Tibial artery (tissue), 4 donors: ENCODE measurements at regions not wholly inside any gene's neighbourhood (a gene's known extent, or its start where the extent isn't known, plus 50 kb on each side); places are given as distances from the start of the nearest gene placed in this dataset.
"Not testable (repeated sequence)": the region's sequence is repeated elsewhere in the genome, so short reads cannot be mapped to it uniquely, and the experiment has no call there.

Experiments
- DNase-seq, 2 donors: peaks; one replicate each; pipeline ENCODE4 v3.0.0-alpha.2; 2019
- H3K27ac ChIP-seq, 2 donors: fragments of 200-600 bp; sonication (generic) in 1 of 2; 1 replicate in 1 of 2; 2 replicates in 1 of 2; pipeline ENCODE4 v1.5.1; 2018 to 2019; ENCODE audit warnings: mild to moderate bottlenecking in 1 of 2
- H3K27me3 ChIP-seq, 2 donors: fragments of 200-600 bp; sonication (generic) in 1 of 2; one replicate each; pipeline versions ENCODE4 v1.5.1 to v1.6.0; 2016 to 2019
- H3K36me3 ChIP-seq, 3 donors: fragments of 200-600 bp; sonication (generic) in 2 of 3; one replicate each; pipeline ENCODE4 v1.5.1; 2016 to 2019; ENCODE audit warnings: mild to moderate bottlenecking in 2 of 3
- H3K4me1 ChIP-seq, 4 donors: fragments of 200-600 bp; sonication (generic) in 2 of 4; 1 replicate in 3 of 4; 2 replicates in 1 of 4; pipeline ENCODE4 v1.5.1; 2016 to 2019
- H3K4me3 ChIP-seq, 2 donors: fragments of 200-600 bp; sonication (generic) in 1 of 2; 1 replicate in 1 of 2; 2 replicates in 1 of 2; pipeline ENCODE4 v1.5.1; 2018 to 2019; ENCODE audit warnings: mild to moderate bottlenecking in 2 of 2
- H3K9me3 ChIP-seq, 3 donors: fragments of 200-600 bp; sonication (generic) in 1 of 3; one replicate each; pipeline ENCODE4 v1.5.1; 2016 to 2019
- CTCF ChIP-seq, 2 experiments: fragments of 200-600 bp in 1 of 2; fragments of 450-650 bp in 1 of 2; IDR thresholded peaks; one replicate each; pipeline ENCODE4 v1.5.1; 2017 to 2019; ENCODE audit warnings: antibody characterized with exemption in 2 of 2, mild to moderate bottlenecking in 1 of 2, moderate library complexity in 1 of 2
- intact Hi-C: fragments of 100-400 bp; cut with DNase I; formaldehyde crosslinking; loops from one replicate; pipeline ENCODE4 v1.15.0; 2023; ENCODE audit warnings: low total_unique reads

- no peak overlapping the region for H3K4me3 ChIP-seq
- intact Hi-C loops = no loop called here
- no peaks in the 10 kb centered on the region for H3K4me1 ChIP-seq
- H3K36me3 ChIP-seq = no peaks in the 10 kb centered on the region
- no peak for TF ChIP-seq CTCF (IDR thresholded peaks at IDR 0.05)
- no peaks in the 10 kb centered on the region for H3K9me3 ChIP-seq
- H3K27ac ChIP-seq = no peak overlapping the region
- no peak for DNase-seq
- H3K27me3 ChIP-seq = no peaks in the 10 kb centered on the region
Measured at GRCh38 chr12:60227916-60228315, 632.1 kb downstream of the SLC16A7 start.

GRCh38 chr12:60230056-60230455, 634.2 kb downstream of the SLC16A7 start:
- H3K27me3 ChIP-seq = no peaks in the 10 kb centered on the region
- no peak overlapping the region for H3K4me3 ChIP-seq
- H3K9me3 ChIP-seq = no peaks in the 10 kb centered on the region
- DNase-seq = no peak
- H3K36me3 ChIP-seq = no peaks in the 10 kb centered on the region
- H3K4me1 ChIP-seq = no peaks in the 10 kb centered on the region
- no peak for TF ChIP-seq CTCF (IDR thresholded peaks at IDR 0.05)
- H3K27ac ChIP-seq = no peak overlapping the region
- intact Hi-C loops = no loop called here

- no peaks in the 10 kb centered on the region for H3K36me3 ChIP-seq
- no peaks in the 10 kb centered on the region for H3K27me3 ChIP-seq
- no peak overlapping the region for H3K4me3 ChIP-seq
- H3K4me1 ChIP-seq = no peaks in the 10 kb centered on the region
- TF ChIP-seq CTCF (IDR thresholded peaks at IDR 0.05) = no peak
- no peaks in the 10 kb centered on the region for H3K9me3 ChIP-seq
- no peak overlapping the region for H3K27ac ChIP-seq
- intact Hi-C loops = no loop called here
- no peak for DNase-seq
Measured at GRCh38 chr12:60231303-60231702, 635.5 kb downstream of the SLC16A7 start.

GRCh38 chr12:60231976-60232907, 636.4 kb downstream of the SLC16A7 start:
- no peak for TF ChIP-seq CTCF (IDR thresholded peaks at IDR 0.05)
- Histone ChIP-seq H3K36me3 (no peaks in the 10 kb centered on the region), H3K4me1 (no peaks in the 10 kb centered on the region), H3K4me3 (no peak overlapping the region), H3K9me3 (no peaks in the 10 kb centered on the region), H3K27ac (no peak overlapping the region), H3K27me3 (no peaks in the 10 kb centered on the region)
- DNase-seq = no peak
- intact Hi-C loops = no loop called here

GRCh38 chr12:60234611-60235195, 638.9 kb downstream of the SLC16A7 start:
- H3K36me3 ChIP-seq, intact Hi-C loops, H3K27ac ChIP-seq, H3K4me3 ChIP-seq, H3K4me1 ChIP-seq, H3K27me3 ChIP-seq, DNase-seq, H3K9me3 ChIP-seq: not testable (repeated sequence)

GRCh38 chr12:60235261-60235660, 639.4 kb downstream of the SLC16A7 start:
- no peaks in the 10 kb centered on the region for H3K27me3 ChIP-seq
- no peak overlapping the region for H3K4me3 ChIP-seq
- TF ChIP-seq CTCF (IDR thresholded peaks at IDR 0.05) = no peak
- no peaks in the 10 kb centered on the region for H3K4me1 ChIP-seq
- intact Hi-C loops = no loop called here
- no peak for DNase-seq
- no peaks in the 10 kb centered on the region for H3K9me3 ChIP-seq
- no peaks in the 10 kb centered on the region for H3K36me3 ChIP-seq
- no peak overlapping the region for H3K27ac ChIP-seq

- H3K9me3 ChIP-seq, H3K4me1 ChIP-seq, H3K36me3 ChIP-seq, intact Hi-C loops, H3K27ac ChIP-seq, H3K27me3 ChIP-seq, H3K4me3 ChIP-seq, DNase-seq: not testable (repeated sequence)
Measured at GRCh38 chr12:60236416-60236815, 640.6 kb downstream of the SLC16A7 start.
